Gastrocnemius medialis (tissue), 4 donors: ENCODE measurements at regions not wholly inside any gene's neighbourhood (a gene's known extent, or its start where the extent isn't known, plus 50 kb on each side); places are given as distances from the start of the nearest gene placed in this dataset.

Experiments
- ATAC-seq, 2 donors: fragments of 150-250 bp; one replicate each; pipeline ENCODE4 v1.9.1; 2016
- DNase-seq, 2 donors: peaks; one replicate each; pipeline ENCODE4 v3.0.0-alpha.2; 2019
- H3K27ac ChIP-seq, 4 donors: fragments of 200-600 bp; sonication (generic); 1 replicate in 1 of 4; 2 replicates in 3 of 4; pipeline ENCODE4 v1.5.1; 2016 to 2018; ENCODE audit warnings: mild to moderate bottlenecking in 2 of 4, moderate library complexity in 1 of 4
- H3K27me3 ChIP-seq, 3 donors: fragments of 200-600 bp; sonication (generic) in 2 of 3; 1 replicate in 1 of 3; 2 replicates in 2 of 3; pipeline versions ENCODE4 v1.5.1 to v1.6.0; 2016 to 2019; ENCODE audit warnings: mild to moderate bottlenecking in 1 of 3, moderate library complexity in 1 of 3
- H3K36me3 ChIP-seq, 2 donors: fragments of 200-600 bp; sonication (generic) in 1 of 2; one replicate each; pipeline ENCODE4 v1.5.1; 2017 to 2018
- H3K4me1 ChIP-seq, 2 donors: fragments of 200-600 bp; sonication (generic) in 1 of 2; one replicate each; pipeline ENCODE4 v1.5.1; 2016 to 2017; ENCODE audit warnings: mild to moderate bottlenecking in 2 of 2
- H3K4me3 ChIP-seq, 4 donors: fragments of 200-600 bp; sonication (generic) in 3 of 4; 1 replicate in 1 of 4; 2 replicates in 3 of 4; pipeline ENCODE4 v1.5.1; 2016 to 2019; ENCODE audit warnings: mild to moderate bottlenecking in 2 of 4
- H3K9me3 ChIP-seq, 3 donors: fragments of 200-600 bp; sonication (generic) in 2 of 3; 1 replicate in 1 of 3; 2 replicates in 2 of 3; pipeline ENCODE4 v1.5.1; 2016 to 2019
- POLR2A ChIP-seq, 2 donors: fragments of 450-650 bp; IDR thresholded peaks; one replicate each; pipeline ENCODE4 v1.6.1; 2017; ENCODE audit warnings: antibody characterized with exemption in 2 of 2, mild to moderate bottlenecking in 2 of 2, moderate library complexity in 2 of 2
- in situ Hi-C, 4 donors: fragments of 200-750 bp; cut with MboI; loops; one replicate each; pipeline versions ENCODE4 v1.15.0 to v1.8.0; 2017; ENCODE audit warnings: low sequenced_read_pairs in 4 of 4
- intact Hi-C: fragments of 100-400 bp; cut with DNase I; formaldehyde crosslinking; loops from one replicate; pipeline ENCODE4 v1.15.1; 2023; ENCODE audit warnings: low total_unique reads
- TF ChIP-seq, protein P1 (sequence below), 5 experiments: fragments of 450-650 bp in 3 of 5; fragments of 200-600 bp in 2 of 5; sonication (generic) in 2 of 5; IDR thresholded peaks in 4 of 5; conservative IDR thresholded peaks in 1 of 5; 1 replicate in 4 of 5; 2 replicates in 1 of 5; pipeline ENCODE4 v1.5.1; 2016 to 2019; ENCODE audit warnings: antibody characterized with exemption in 5 of 5, mild to moderate bottlenecking in 3 of 5, moderate library complexity in 3 of 5

DNA sequence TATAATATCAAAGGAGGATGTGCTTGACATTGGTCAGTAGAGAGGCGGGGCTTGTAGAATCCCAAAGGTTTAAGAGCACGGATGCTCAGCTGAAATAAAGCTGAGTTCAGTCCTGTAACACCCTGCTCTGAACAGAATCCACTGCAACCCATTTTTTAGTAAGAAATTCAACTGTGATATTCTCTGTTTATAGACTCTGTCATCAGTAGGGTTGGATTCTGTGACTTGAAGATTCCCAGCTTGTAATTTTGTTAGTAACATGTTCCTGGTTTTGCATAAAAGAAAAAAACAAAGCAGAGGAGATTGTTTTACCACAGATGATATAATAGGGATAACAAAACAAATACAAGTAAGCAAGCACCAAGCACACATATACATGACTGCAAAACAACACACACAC is 324.6 kb upstream of the NR2F2 start:
- no peak overlapping the region for H3K27ac ChIP-seq
- in situ Hi-C loops (no loop called here), intact Hi-C loops (no loop called here)
- DNase-seq = no peak
- no peak for ATAC-seq
- TF ChIP-seq, protein P1, sequence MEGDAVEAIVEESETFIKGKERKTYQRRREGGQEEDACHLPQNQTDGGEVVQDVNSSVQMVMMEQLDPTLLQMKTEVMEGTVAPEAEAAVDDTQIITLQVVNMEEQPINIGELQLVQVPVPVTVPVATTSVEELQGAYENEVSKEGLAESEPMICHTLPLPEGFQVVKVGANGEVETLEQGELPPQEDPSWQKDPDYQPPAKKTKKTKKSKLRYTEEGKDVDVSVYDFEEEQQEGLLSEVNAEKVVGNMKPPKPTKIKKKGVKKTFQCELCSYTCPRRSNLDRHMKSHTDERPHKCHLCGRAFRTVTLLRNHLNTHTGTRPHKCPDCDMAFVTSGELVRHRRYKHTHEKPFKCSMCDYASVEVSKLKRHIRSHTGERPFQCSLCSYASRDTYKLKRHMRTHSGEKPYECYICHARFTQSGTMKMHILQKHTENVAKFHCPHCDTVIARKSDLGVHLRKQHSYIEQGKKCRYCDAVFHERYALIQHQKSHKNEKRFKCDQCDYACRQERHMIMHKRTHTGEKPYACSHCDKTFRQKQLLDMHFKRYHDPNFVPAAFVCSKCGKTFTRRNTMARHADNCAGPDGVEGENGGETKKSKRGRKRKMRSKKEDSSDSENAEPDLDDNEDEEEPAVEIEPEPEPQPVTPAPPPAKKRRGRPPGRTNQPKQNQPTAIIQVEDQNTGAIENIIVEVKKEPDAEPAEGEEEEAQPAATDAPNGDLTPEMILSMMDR (IDR thresholded peaks at IDR 0.05 in 4 of 5, conservative IDR thresholded peaks at IDR 0.05 in 1 of 5) = no peak
- no peak for TF ChIP-seq POLR2A (IDR thresholded peaks at IDR 0.05)
- H3K4me1 ChIP-seq = no peaks in the 10 kb centered on the region
- no peaks in the 10 kb centered on the region for H3K9me3 ChIP-seq
- no peaks in the 10 kb centered on the region for H3K27me3 ChIP-seq
- H3K4me3 ChIP-seq = no peak overlapping the region
- no peaks in the 10 kb centered on the region for H3K36me3 ChIP-seq

- in situ Hi-C loops = no loop called here
- Histone ChIP-seq H3K27ac (no peak overlapping the region), H3K27me3 (no peaks in the 10 kb centered on the region), H3K9me3 (no peaks in the 10 kb centered on the region), H3K4me1 (no peaks in the 10 kb centered on the region), H3K36me3 (no peaks in the 10 kb centered on the region), H3K4me3 (no peak overlapping the region)
- intact Hi-C loops = no loop called here
- TF ChIP-seq, protein P1 (IDR thresholded peaks at IDR 0.05 in 4 of 5, conservative IDR thresholded peaks at IDR 0.05 in 1 of 5) = no peak
- TF ChIP-seq POLR2A (IDR thresholded peaks at IDR 0.05) = no peak
- ATAC-seq (no peak), DNase-seq (no peak)
Measured at GRCh38 chr15:96011136-96011535, 319.4 kb upstream of the NR2F2 start.

GRCh38 chr15:96014939-96015338 is 315.6 kb upstream of the NR2F2 start:
- Histone ChIP-seq H3K4me1 (no peaks in the 10 kb centered on the region), H3K4me3 (no peak overlapping the region), H3K9me3 (no peaks in the 10 kb centered on the region), H3K27me3 (no peaks in the 10 kb centered on the region), H3K36me3 (no peaks in the 10 kb centered on the region), H3K27ac (no peak overlapping the region)
- in situ Hi-C loops (no loop called here), intact Hi-C loops (no loop called here)
- no peak for ATAC-seq
- no peak for TF ChIP-seq POLR2A (IDR thresholded peaks at IDR 0.05)
- TF ChIP-seq, protein P1 (IDR thresholded peaks at IDR 0.05 in 4 of 5, conservative IDR thresholded peaks at IDR 0.05 in 1 of 5) = no peak
- no peak for DNase-seq

GRCh38 chr15:96019114-96019513 is 311.4 kb upstream of the NR2F2 start:
- Histone ChIP-seq H3K4me3 (no peak overlapping the region), H3K9me3 (no peaks in the 10 kb centered on the region), H3K4me1 (no peaks in the 10 kb centered on the region), H3K27me3 (no peaks in the 10 kb centered on the region), H3K27ac (no peak overlapping the region), H3K36me3 (no peaks in the 10 kb centered on the region)
- no peak for TF ChIP-seq POLR2A (IDR thresholded peaks at IDR 0.05)
- TF ChIP-seq, protein P1 (IDR thresholded peaks at IDR 0.05 in 4 of 5, conservative IDR thresholded peaks at IDR 0.05 in 1 of 5) = no peak
- intact Hi-C loops (no loop called here), in situ Hi-C loops (no loop called here)
- ATAC-seq (no peak), DNase-seq (no peak)

DNA sequence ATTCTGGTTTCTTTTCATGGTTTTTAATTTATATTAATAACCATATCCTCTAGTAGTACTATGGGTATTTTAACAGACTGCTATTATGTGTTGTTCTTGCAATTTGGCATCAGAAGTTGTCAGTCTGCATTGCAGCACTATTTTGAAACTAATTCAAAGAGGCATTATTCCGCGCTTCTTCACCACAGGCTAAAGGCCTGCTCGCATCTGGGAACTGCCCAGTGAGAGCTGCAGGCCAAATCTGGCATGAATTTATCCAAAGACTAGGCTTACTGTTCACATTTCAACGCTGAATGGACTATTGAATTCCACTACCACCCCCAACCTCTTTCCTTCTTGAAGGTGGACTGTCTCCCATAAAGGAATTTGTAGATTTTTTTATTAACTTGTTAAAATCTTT is 310.4 kb upstream of the NR2F2 start:
- DNase-seq (no peak), ATAC-seq (no peak)
- H3K27me3 ChIP-seq = no peaks in the 10 kb centered on the region
- H3K4me3 ChIP-seq = no peak overlapping the region
- H3K36me3 ChIP-seq = no peaks in the 10 kb centered on the region
- H3K4me1 ChIP-seq = no peaks in the 10 kb centered on the region
- TF ChIP-seq, protein P1 (IDR thresholded peaks at IDR 0.05 in 4 of 5, conservative IDR thresholded peaks at IDR 0.05 in 1 of 5) = no peak
- TF ChIP-seq POLR2A (IDR thresholded peaks at IDR 0.05) = no peak
- in situ Hi-C loops = no loop called here
- no peaks in the 10 kb centered on the region for H3K9me3 ChIP-seq
- intact Hi-C loops = no loop called here
- H3K27ac ChIP-seq = no peak overlapping the region
